ENCODE measurements at regions not wholly inside any gene's neighbourhood (a gene's known extent, or its start where the extent isn't known, plus 50 kb on each side); places are given as distances from the start of the nearest gene placed in this dataset.

DNA sequence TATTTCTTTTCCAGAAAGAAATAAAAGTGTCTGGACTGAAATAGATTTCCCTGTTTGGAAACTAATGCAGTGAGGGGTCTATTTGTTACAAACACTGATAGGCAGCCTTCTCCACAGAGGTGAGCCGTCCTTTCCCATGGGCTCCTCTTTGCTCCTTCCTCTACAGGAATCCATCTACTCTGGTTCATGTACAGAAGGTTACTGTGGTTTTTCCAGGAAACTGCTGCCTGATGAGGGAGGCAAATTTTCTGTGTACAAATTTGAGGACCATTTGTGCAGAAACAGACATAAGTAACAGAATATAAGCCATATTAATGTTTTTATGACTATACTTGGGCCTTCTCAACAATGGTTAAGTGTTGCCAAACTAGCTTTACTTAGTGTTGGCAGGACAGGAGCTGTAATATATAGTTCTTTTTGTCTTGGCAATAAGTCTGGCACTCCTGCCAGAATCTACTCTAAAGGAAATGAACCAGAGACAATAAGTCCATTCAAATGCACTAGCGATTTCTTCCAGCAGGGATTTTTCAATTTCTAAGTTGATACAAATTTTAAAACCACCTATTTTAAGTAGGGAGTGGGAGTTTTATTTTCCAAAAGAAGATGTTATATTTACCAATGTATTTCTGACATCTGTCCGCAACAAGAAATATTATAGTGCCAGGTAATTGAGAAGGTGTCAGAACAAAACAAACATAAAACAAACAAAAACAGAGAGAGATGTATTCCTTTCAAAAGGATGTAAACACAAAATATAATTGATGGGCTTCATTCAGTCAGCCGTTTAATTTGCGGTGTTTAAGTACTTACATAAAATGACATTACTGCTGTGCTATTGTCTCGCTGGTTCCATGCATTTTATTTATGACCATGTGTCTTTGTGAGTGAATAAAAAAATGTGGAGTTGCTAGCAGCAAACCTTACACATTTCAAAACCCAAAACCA is 91.0 kb upstream of the NFE2L3 start:
- TF ChIP-seq CTCF (IDR thresholded peaks at IDR 0.05) (no peak), POLR2A (IDR thresholded peaks at IDR 0.05) (no peak)

All from testis (tissue), 2 donors.